ENCODE measurements at regions not wholly inside any gene's neighbourhood (a gene's known extent, or its start where the extent isn't known, plus 50 kb on each side); places are given as distances from the start of the nearest gene placed in this dataset.

DNA sequence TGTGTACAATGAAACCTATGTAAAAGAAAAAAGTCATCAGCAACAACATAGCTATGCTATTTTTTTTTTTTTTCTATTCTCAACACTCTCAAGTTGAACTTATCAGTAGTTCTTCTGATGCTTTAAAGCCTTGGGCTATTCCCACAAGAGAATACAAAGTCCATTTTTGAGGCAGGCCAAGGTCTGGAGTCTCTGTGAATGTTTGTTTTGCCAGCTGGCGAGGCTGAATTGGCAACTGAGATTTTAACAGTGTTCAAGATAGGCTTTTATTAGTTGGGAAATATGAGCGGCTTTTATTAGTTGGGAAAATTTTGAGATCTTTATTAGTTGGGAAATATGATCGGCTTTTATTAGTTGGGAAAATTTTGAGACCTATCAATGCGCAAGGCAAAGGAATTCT lies 336.6 kb downstream of the SLITRK2 start:
- DNase-seq: no peak

GRCh38 chrX:146160443-146161203 lies 343.0 kb downstream of the SLITRK2 start:
- DNase-seq: no peak

DNA sequence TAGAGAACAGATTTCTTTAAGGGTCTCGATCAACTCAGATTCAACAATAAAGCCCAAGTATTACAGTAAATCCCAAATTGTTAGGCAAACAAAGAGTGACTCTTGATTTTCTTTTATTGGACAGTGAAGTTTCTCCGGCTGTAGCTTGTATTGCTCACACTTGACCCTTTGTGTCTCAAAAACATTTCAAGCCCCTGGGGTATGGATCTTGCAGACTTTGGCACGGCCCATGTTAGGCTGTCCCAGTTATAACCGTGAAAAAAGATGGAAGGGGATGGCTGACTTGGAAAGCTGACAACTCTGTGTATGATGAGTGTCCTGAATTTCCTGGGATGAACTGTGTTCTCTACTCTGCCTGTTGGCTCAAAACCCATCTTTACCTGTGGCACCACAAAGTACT lies 356.1 kb downstream of the SLITRK2 start:
- DNase-seq: no peak

DNA sequence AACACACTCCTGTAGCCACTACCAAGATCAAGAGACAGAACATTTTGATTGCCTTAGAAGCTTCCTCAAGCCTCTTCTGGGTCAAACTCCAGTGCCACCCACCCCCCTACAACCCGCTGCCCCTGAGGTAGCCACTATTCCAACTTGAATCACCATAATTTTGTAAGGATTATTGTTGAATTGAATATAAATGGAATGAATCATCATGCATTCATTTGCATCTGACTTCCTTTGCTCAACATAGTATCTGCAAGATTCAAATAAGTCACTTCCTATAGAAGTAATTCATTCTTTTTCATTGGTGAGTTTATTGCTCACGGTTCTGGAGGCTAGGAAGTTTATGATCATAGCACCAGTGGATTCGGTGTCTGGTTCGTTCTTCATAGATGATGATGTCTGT lies 364.2 kb downstream of the SLITRK2 start:
- no peak for DNase-seq

DNA sequence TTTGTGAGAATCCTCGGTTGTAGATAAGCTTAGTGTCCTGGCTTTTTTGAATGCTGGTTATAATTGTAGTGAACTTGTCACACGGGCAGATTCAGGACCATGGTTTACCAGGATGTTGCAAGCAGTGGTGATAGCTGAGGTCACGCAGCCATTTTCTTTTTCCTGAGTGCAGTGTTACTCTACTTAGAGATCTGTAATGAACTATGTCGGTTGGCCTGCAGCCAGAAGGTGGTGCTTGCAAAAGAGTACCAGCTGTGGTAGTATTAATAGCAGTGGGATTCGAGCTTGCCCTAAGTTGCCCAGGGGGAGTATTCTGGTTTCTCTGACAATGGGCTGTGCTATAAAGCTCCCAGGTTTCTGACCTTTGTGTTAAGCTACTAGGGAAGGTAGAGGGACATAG lies 368.9 kb downstream of the SLITRK2 start:
- DNase-seq: no peak

DNA sequence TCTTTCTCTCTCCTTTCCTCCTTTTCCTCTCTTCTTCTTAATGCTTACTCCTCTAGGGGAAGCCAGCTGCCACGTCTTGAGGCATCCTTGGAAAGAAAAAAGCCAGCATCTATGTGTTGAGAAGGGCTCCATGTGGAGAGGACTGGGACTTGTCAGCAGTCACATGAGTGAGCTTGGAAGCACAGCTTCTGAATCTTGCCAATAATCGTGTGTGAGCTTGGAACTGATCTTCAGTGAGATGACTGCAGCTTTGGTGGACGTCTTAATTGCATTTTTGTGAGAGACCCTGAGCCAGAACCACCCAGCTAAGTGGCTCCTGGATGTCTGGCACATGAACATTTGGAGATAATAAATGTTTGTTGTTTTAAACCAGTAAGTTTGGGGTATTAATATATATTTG lies 371.7 kb downstream of the SLITRK2 start:
- DNase-seq: no peak

DNA sequence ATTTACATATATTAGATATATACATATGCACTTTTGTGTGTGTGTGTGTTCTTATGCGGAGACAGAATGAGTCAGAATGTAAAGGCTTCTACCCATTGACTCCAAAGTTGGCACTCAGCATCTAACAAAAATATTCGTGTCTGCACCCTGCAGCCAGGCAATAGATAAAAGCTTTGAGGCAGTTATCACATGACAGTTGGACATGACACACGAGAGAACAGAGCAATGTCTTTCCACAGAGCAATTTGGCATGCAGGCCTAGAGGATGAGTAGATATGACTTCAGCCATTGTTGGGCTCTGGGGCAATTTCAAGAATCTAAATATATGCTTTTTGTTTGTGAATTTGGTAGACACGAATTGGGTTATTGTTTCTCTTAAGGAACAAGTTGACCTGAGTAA lies 391.2 kb downstream of the SLITRK2 start:
- no peak for DNase-seq

DNA sequence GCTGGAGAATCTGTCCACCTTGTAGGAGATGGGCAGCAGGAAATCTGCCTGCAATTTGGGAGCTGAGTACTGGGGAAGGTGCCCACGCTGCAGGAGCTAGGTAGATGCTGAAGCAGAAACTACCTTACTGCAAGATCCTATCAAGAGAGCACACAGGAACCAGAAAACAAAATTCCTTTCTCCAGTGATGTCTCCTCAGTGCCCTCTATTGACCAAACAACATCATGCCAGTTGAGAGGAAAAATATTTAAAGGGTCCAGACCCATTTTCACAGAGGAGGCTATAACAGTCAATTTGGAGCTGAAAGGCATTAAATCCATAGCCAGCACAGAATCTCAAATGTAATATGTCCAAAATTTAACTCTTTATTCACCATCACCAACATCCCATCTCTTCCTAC lies 406.8 kb downstream of the SLITRK2 start:
- DNase-seq: no peak

DNA sequence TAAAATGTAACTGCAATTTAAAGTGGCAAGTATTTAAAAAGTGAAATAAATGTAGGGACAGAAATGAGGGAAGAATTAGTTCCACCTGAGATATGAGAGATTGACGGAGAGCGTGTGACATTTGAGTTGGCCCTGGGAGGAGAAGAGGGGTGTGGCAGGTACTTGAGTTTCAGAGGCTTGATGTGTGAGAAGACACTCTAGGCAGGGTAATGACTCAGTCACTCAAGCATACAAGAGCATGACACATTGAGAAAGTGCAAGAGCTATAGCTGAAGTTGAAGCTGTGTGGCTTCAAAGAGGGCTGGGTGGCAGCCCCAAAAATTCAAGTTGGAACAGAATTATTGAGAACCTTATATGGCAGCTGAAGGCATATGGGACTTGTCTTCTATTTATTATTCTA lies 420.5 kb downstream of the SLITRK2 start:
- no peak for DNase-seq

DNA sequence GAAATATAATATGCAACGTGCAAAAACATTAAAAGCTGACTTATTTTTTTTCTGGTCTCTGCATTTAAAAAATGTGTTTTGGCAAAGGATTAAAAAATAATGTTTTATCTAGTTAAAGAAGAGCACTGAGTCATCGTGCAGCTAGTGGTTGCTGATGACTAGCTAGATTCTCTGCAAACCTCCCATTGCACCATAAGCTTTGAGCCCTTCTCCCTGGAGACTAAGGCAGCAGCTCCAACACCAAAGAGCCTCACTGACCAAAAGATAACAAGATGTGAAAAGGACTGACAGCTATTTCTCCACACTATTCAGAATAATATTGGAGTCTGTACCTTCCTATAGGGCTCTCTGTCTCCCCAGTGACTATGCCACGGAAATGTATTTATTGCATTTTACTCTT lies 424.3 kb downstream of the SLITRK2 start:
- DNase-seq: peak; percentile 8

DNA sequence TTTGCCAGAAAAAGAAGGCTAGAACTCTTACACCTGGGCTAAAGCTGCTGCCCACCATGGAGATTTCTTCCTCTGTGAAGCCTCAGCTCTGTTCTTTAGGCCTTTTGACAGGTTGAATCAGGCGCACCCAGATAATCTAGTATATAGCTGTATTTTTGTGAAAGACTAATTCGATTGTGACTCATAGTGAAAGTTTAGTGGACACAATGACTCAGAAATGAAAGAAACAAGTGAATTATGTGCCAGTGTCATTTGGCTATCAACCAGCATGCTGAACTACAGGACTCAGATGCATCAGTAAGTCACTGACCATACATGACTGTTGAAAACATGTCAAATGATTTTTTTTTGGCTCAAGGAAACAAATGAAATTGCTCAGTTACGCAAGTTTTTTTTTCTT lies 425.4 kb downstream of the SLITRK2 start:
- DNase-seq: no peak

- DNase-seq: no peak
These were observed 441.6 kb downstream of the SLITRK2 start for GRCh38 chrX:146259207-146259606.

- peak; percentile 4 for DNase-seq
These were observed 447.2 kb downstream of the SLITRK2 start for GRCh38 chrX:146264763-146265375.

GRCh38 chrX:146278381-146278780 lies 460.8 kb downstream of the SLITRK2 start:
- no peak for DNase-seq

Data from retina (tissue), 1 donor.